GM10266 (cell line): ENCODE measurements at regions not wholly inside any gene's neighbourhood (a gene's known extent, or its start where the extent isn't known, plus 50 kb on each side); places are given as distances from the start of the nearest gene placed in this dataset.

ENCODE experiments used
- DNase-seq: peaks from one replicate; pipeline ENCODE4 v3.0.0; 2012; ENCODE audit errors: extremely low spot score
- CTCF ChIP-seq: IDR thresholded peaks from 2 replicates; pipeline ENCODE4 v1.5.1; 2012; ENCODE audit warnings: mild to moderate bottlenecking, low read depth; ENCODE audit not compliant: control insufficient read depth, insufficient read depth; ENCODE audit errors: missing control alignments

GRCh38 chr11:41784513-41785335 is 325.3 kb upstream of the LRRC4C start:
- TF ChIP-seq CTCF, result no peak
- no peak for DNase-seq

GRCh38 chr11:41786087-41786486 is 326.6 kb upstream of the LRRC4C start:
- no peak for TF ChIP-seq CTCF
- DNase-seq, result no peak

GRCh38 chr11:41788177-41788576 is 328.7 kb upstream of the LRRC4C start:
- no peak for TF ChIP-seq CTCF
- DNase-seq, result no peak

DNA sequence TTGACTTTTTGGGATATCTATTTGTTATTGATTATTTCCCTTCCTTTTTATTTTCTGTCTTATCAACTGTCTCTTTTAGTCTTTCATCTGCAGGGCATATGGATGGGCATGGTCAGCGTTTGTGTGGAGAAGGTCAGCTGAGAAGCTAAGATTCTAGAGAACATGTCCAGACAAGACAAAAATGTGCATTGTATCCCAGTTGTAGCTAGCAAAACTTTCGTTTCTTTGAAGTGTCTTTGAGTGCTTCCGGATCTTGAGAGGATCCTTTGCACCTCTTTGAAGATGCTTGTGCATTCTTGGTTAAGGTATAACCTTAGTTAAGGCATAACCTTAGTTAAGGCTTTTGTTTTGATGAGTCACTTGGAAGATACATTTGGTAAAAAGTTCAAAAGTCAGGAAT is 329.9 kb upstream of the LRRC4C start:
- no peak for TF ChIP-seq CTCF
- DNase-seq, result no peak

DNA sequence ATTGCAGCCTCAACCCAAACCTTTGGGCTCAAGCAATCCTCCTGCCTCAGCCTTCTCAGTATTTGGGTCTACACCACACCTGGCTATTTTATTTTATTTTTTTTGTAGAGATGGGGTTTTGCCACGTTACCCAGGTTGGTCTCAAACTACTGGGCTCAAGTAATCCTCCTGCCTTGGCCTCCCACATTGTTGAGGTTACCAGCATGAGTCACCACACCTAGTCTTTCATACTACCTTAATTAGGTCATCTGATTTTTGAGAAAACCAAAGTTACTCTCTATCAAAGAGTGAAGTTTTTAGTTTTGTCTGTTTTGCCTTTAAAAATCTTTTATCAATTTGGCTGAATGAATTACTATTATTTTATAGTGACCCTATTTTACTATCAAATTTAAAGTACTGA is 335.6 kb upstream of the LRRC4C start:
- no peak for DNase-seq
- TF ChIP-seq CTCF, result no peak

GRCh38 chr11:41799754-41800153 is 340.3 kb upstream of the LRRC4C start:
- no peak for TF ChIP-seq CTCF

GRCh38 chr11:41803895-41804294 is 344.4 kb upstream of the LRRC4C start:
- no peak for TF ChIP-seq CTCF
- DNase-seq, result no peak

More at GRCh38 chr11:41799754-41800153, 340.3 kb upstream of the LRRC4C start:
- DNase-seq, result no peak
